SK-N-SH treated with all-trans-retinoic acid at 6 μM for 48 hours (cell line): ENCODE measurements at regions not wholly inside any gene's neighbourhood (a gene's known extent, or its start where the extent isn't known, plus 50 kb on each side); places are given as distances from the start of the nearest gene placed in this dataset.

Experiments used
- ATAC-seq: fragments of 200-7000 bp; cut with Tn5 transposase; 3 replicates; pipeline ENCODE4 v1.9.1; 2020; ENCODE audit warnings: mild to moderate bottlenecking, moderate library complexity
- BACH2 ChIP-seq: fragments of 250-450 bp; sonication (Bioruptor Pico); IDR thresholded peaks from 2 replicates; pipeline ENCODE4 v1.9.0; 2021; ENCODE audit warnings: mild to moderate bottlenecking, borderline replicate concordance
- CREB5 ChIP-seq: fragments of 250-450 bp; sonication (Bioruptor Pico); IDR thresholded peaks from 2 replicates; pipeline ENCODE4 v1.5.1; 2020; ENCODE audit warnings: low read depth, mild to moderate bottlenecking, moderate library complexity
- CSDC2 ChIP-seq: fragments of 250-450 bp; sonication (Bioruptor Pico); IDR thresholded peaks from 2 replicates; pipeline ENCODE4 v1.5.0; 2020; ENCODE audit warnings: mild to moderate bottlenecking, moderate library complexity
- CSRNP3 ChIP-seq: fragments of 250-450 bp; sonication (Bioruptor Pico); IDR thresholded peaks from 2 replicates; pipeline ENCODE4 v1.5.1; 2021; ENCODE audit warnings: mild to moderate bottlenecking, moderate library complexity
- ESRRG ChIP-seq: fragments of 250-450 bp; sonication (Bioruptor Pico); IDR thresholded peaks from 2 replicates; pipeline ENCODE4 v1.6.1; 2021; ENCODE audit warnings: mild to moderate bottlenecking
- GLIS3 ChIP-seq: fragments of 250-450 bp; sonication (Bioruptor Pico); IDR thresholded peaks from 2 replicates; pipeline ENCODE4 v1.5.0; 2020; ENCODE audit warnings: mild to moderate bottlenecking, moderate library complexity
- ISL1 ChIP-seq: fragments of 250-450 bp; sonication (Bioruptor Pico); IDR thresholded peaks from 2 replicates; pipeline ENCODE4 v2.1.2; 2022; ENCODE audit warnings: mild to moderate bottlenecking, moderate library complexity
- OSR1 ChIP-seq: fragments of 250-450 bp; sonication (Bioruptor Pico); IDR thresholded peaks from 2 replicates; pipeline ENCODE4 v1.8.0; 2022; ENCODE audit warnings: moderate library complexity, mild to moderate bottlenecking, inconsistent platforms
- POU6F1 ChIP-seq: fragments of 250-450 bp; sonication (Bioruptor Pico); IDR thresholded peaks from 2 replicates; pipeline ENCODE4 v1.8.0; 2021; ENCODE audit warnings: low read depth, mild to moderate bottlenecking, moderate library complexity, borderline replicate concordance
- PPARA ChIP-seq: fragments of 250-450 bp; sonication (Bioruptor Pico); IDR thresholded peaks from 2 replicates; pipeline ENCODE4 v1.5.0; 2020; ENCODE audit warnings: mild to moderate bottlenecking, borderline replicate concordance
- RARB ChIP-seq: fragments of 250-450 bp; sonication (Bioruptor Pico); IDR thresholded peaks from 2 replicates; pipeline ENCODE4 v1.8.0; 2021; ENCODE audit warnings: mild to moderate bottlenecking, moderate library complexity
- SNAI2 ChIP-seq: fragments of 250-450 bp; sonication (Bioruptor Pico); IDR thresholded peaks from 2 replicates; pipeline ENCODE4 v1.5.0; 2020; ENCODE audit warnings: mild to moderate bottlenecking, moderate library complexity
- TCF4 ChIP-seq: fragments of 250-450 bp; sonication (Bioruptor Pico); IDR thresholded peaks from 2 replicates; pipeline ENCODE4 v1.8.0; 2021; ENCODE audit warnings: mild to moderate bottlenecking, moderate library complexity, borderline replicate concordance
- ZC3H10 ChIP-seq: fragments of 250-450 bp; sonication (Bioruptor Pico); IDR thresholded peaks from 2 replicates; pipeline ENCODE4 v1.5.1; 2021; ENCODE audit warnings: mild to moderate bottlenecking, moderate library complexity
- ZFP3 ChIP-seq: fragments of 250-450 bp; sonication (Bioruptor Pico); IDR thresholded peaks from 2 replicates; pipeline ENCODE4 v1.5.0; 2020; ENCODE audit warnings: mild to moderate bottlenecking, moderate library complexity
- ZFP30 ChIP-seq: fragments of 450-650 bp; formaldehyde crosslinking; IDR thresholded peaks from 2 replicates; pipeline ENCODE4 v1.5.0; 2022; ENCODE audit warnings: mild to moderate bottlenecking, moderate library complexity
- ZNF565 ChIP-seq: fragments of 450-650 bp; formaldehyde crosslinking; conservative IDR thresholded peaks from 2 replicates; pipeline ENCODE4 v1.5.0; 2020; ENCODE audit warnings: low read depth, mild to moderate bottlenecking, moderate library complexity
- ZNF70 ChIP-seq: fragments of 450-650 bp; formaldehyde crosslinking; IDR thresholded peaks from 2 replicates; pipeline ENCODE4 v1.5.0; 2020; ENCODE audit warnings: mild to moderate bottlenecking, moderate library complexity
- ZNF8 ChIP-seq: fragments of 450-650 bp; formaldehyde crosslinking; IDR thresholded peaks from 2 replicates; pipeline ENCODE4 v1.5.0; 2020; ENCODE audit warnings: mild to moderate bottlenecking, moderate library complexity
- TF ChIP-seq, protein P1 (sequence below): fragments of 250-450 bp; sonication (Bioruptor Pico); IDR thresholded peaks from 2 replicates; pipeline ENCODE4 v1.8.0; 2020; ENCODE audit warnings: mild to moderate bottlenecking, moderate library complexity, borderline replicate concordance

- TF ChIP-seq ZFP30 (CRISPR knock-in tag): no peak
- TF ChIP-seq CSDC2: no peak
- no peak for TF ChIP-seq ZNF70 (CRISPR knock-in tag)
- no peak for TF ChIP-seq OSR1 (CRISPR knock-in tag)
- TF ChIP-seq TCF4 (CRISPR knock-in tag): no peak
- no peak for TF ChIP-seq GLIS3 (CRISPR knock-in tag)
- no peak for TF ChIP-seq ZC3H10 (CRISPR knock-in tag)
- TF ChIP-seq, protein P1, sequence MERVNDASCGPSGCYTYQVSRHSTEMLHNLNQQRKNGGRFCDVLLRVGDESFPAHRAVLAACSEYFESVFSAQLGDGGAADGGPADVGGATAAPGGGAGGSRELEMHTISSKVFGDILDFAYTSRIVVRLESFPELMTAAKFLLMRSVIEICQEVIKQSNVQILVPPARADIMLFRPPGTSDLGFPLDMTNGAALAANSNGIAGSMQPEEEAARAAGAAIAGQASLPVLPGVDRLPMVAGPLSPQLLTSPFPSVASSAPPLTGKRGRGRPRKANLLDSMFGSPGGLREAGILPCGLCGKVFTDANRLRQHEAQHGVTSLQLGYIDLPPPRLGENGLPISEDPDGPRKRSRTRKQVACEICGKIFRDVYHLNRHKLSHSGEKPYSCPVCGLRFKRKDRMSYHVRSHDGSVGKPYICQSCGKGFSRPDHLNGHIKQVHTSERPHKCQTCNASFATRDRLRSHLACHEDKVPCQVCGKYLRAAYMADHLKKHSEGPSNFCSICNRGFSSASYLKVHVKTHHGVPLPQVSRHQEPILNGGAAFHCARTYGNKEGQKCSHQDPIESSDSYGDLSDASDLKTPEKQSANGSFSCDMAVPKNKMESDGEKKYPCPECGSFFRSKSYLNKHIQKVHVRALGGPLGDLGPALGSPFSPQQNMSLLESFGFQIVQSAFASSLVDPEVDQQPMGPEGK: no peak
- no peak for TF ChIP-seq CREB5 (CRISPR knock-in tag)
- TF ChIP-seq PPARA (CRISPR knock-in tag): no peak
- no peak for TF ChIP-seq ZNF565
- TF ChIP-seq RARB (CRISPR knock-in tag): no peak
- TF ChIP-seq, all 23 proteins: peak for 0
These were observed 61.7 kb upstream of the SHB start for GRCh38 chr9:38130724-38131123.

GRCh38 chr9:38129366-38129765 is 60.3 kb upstream of the SHB start:
- no peak for ATAC-seq
- TF ChIP-seq, protein P1: no peak
- TF ChIP-seq BACH2 (no peak), CSDC2 (no peak), ISL1 (CRISPR knock-in tag) (no peak), POU6F1 (CRISPR knock-in tag) (no peak), ZC3H10 (CRISPR knock-in tag) (no peak), PPARA (CRISPR knock-in tag) (no peak), SNAI2 (CRISPR knock-in tag) (no peak), CREB5 (CRISPR knock-in tag) (no peak), GLIS3 (CRISPR knock-in tag) (no peak), ZNF565 (no peak), ESRRG (CRISPR knock-in tag) (no peak), ZFP3 (CRISPR knock-in tag) (no peak), ZNF8 (no peak)

More at GRCh38 chr9:38130724-38131123, 61.7 kb upstream of the SHB start:
- ATAC-seq: no peak

DNA sequence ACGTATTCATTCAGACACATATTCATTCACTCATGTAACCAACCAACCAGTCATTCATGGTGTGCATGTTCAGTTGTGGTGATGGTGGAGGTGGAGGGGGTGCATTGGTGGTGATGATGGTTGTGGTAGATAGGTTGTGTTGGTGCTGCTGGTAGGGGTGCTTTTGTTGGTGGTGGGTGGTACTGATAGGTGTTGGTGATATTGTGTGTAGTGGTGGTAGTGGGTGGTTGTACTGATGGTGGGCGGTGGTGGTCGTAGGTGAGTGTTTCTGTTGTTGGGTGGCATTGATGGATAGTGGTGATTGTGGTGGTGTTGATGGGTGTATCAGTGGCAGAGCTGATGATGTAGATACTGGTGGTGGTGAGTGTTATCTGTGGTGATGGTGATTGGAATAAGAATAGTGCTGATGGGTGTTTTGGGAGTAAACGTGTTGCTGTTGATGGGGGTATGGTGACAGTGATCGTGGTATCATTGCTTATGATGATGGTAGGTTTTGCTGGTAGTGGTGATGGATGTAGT is 59.8 kb upstream of the SHB start:
- no peak for ATAC-seq
- TF ChIP-seq RARB (CRISPR knock-in tag): no peak
- no peak for TF ChIP-seq SNAI2 (CRISPR knock-in tag)
- TF ChIP-seq ZFP3 (CRISPR knock-in tag): no peak
- TF ChIP-seq PPARA (CRISPR knock-in tag): no peak
- TF ChIP-seq CSRNP3 (CRISPR knock-in tag): no peak
- no peak for TF ChIP-seq GLIS3 (CRISPR knock-in tag)
- no peak for TF ChIP-seq OSR1 (CRISPR knock-in tag)
- TF ChIP-seq ZC3H10 (CRISPR knock-in tag): no peak
- no peak for TF ChIP-seq TCF4 (CRISPR knock-in tag)
- no peak for TF ChIP-seq ISL1 (CRISPR knock-in tag)
- no peak for TF ChIP-seq POU6F1 (CRISPR knock-in tag)
- TF ChIP-seq, protein P1: no peak
- TF ChIP-seq CREB5 (CRISPR knock-in tag): no peak
- TF ChIP-seq ZNF565: no peak
